ENCODE measurements at regions not wholly inside any gene's neighbourhood (a gene's known extent, or its start where the extent isn't known, plus 50 kb on each side); places are given as distances from the start of the nearest gene placed in this dataset.
"Not testable (repeated sequence)": the region's sequence is repeated elsewhere in the genome, so short reads cannot be mapped to it uniquely, and the experiment has no call there.

DNA sequence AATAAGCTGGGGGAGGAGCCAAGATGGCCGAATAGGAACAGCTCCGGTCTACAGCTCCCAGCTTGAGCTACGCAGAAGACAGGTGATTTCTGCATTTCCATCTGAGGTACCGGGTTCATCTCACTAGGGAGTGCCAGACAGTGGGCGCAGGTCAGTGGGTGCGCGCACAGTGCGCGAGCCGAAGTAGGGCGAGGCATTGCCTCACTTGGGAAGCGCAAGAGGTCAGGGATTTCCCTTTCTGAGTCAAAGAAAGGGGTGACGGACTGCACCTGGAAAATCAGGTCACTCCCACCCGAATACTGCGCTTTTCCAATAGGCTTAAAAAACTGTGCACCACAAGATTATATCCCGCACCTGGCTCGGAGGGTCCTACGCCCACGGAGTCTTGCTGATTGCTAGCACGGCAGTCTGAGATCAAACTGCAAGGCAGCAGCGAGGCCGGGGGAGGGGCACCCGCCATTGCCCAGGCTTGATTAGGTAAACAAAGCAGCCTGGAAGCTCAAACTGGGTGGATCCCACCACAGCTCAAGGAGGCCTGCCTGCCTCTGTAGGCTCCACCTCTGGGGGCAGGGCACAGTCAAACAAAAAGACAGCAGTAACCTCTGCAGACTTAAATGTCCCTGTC is 606.4 kb downstream of the TMA16 start:
- DNase-seq: not testable (repeated sequence)

DNA sequence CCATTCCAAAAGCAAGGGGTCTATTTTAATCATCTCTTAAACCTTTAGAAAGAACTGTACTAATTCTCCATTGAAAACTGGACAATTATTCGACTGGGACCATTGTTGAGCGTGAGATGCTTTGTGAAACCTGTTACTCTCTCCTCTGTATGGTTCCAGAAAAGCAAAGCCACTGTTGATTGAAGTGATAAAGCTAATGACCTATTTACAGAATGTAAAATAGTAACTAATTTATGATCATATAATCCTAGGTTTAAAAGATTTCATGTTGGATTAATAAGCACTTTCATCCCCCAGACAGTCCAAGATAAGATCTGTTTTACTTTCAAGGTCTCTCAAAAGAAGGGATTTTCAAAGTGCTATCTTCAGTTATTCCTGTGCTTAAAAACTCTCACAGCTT is 614.5 kb downstream of the TMA16 start:
- DNase-seq: no peak

DNA sequence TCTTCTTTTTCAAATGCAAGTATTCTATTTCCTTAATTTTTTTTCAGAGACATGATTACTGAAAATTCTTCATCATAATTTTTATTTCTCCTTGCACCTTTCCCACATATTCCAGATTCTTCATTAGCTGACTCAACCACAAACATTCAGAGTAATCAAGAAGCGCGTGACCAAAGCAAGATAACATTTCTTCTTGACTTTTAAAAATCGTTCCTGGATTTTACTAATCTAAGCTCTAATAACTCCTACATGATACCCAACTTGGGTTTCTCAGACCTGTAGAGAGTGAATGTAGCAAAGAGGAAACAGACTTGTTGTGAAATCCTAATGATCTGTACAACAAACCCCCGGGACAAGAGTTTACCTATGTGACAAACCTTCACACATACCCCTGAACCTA is 615.0 kb downstream of the TMA16 start:
- no peak for DNase-seq

DNA sequence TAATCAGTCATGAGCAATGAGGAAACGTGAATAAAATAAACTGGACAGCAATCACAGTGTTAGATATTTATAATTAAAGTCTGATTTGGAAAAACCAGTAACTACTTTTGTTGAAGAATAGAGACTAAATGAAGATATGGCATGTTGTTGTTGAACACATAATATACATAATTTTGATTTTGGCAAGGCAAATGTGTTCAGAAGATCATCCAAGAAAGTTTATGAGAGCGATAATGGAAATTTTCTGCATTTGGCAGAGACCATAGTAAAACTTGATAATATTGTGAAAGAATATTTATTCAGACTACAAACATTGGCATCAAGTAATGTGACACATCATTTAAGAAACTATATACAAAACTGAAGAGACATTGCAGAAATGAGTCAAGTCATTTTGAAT is 620.7 kb downstream of the TMA16 start:
- DNase-seq: no peak

DNA sequence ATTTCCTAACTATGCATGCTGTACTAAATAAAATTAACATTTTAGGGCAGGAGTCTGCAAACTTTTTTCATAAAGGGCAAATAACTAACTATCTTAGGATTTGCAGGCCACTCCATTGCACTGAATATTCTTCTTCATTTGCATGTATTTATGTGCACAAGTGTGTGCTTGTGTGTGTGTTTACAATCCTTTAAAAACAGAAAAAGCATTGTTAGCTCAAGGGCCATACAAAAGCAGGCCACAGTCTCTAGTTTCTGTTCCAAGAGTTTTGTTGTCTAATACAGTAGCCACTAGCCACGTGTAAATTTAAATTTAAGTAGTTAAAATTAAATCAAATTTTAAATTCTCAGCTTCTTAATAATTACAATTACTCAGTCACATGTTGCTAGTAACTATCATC is 621.8 kb downstream of the TMA16 start:
- no peak for DNase-seq

DNA sequence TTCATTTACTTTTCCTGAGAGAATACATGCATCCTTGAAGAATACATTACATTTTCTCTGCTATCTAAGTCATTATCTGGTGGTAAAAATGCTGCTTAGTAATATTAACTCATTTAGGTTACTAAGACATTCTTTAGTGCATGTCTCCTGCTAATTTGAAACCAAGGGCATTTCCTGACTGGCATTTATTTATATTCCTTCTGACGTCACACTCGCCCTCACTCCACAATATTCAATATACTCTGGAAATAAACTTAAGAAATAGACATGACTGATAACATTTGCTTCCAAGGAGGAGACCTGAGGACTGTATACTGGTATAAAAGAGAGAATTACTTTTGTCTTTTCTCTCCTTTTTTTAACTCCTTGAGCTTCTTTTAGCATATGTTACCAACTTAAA is 619.5 kb upstream of the SMIM31 start:
- DNase-seq: no peak

DNA sequence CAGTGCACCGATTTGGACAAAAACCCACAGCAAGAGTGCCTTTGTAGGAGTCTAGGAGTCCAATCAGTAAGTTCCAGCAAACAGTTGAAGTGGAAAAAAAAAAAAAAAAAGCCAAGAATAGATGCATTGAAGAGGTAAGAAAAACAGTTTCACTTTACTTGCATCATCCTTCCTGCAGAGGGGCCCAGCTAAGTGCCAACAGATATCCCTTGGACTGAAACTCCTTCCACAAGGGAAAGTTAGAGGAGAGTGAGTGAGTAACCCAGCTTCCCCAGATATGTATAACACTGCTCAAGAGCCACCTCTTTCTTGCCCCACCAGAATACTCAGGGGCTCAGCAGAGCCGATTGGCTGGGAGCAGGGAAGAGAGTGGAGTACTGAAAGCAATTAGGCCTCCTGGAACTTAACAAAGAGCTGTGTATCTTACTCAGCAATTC is 617.7 kb upstream of the SMIM31 start:
- no peak for DNase-seq

DNA sequence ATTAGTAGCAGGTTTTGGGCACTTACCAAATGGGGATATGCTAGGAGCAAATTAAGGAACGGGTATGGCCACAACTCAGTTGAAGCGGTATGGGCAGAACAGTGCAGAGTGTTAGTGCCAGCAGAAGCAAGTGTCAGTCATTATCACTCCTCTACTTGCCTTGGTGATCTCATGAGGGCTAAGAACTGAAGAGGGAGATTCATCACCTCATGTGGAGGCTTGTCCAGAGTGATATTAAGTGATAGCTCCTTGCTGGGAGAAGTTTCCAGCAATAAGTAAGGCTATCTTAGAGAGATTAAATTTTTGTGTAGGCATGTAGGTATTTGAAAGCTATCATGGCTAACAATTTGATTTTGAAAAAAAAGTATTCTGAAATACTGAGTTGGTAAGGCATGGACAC is 615.4 kb upstream of the SMIM31 start:
- no peak for DNase-seq

DNA sequence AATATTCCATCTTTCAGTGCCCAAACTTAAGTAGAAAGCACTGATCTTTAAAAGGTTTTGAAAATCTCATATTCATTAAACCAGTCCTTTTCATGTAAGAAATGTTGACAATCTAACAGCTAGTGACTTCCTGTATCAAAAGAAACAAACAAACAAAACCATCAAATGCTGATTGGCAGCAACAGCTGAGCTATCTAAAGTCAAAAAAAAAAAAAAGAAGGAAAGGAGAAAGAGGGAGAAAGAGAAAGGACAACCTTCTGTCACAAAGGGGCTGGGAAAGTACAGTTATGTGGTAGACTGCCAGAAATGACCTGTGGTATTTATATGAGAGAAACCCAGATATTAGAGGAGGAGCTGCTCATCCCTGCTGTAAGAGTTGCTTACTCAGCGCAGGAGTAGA is 614.6 kb upstream of the SMIM31 start:
- no peak for DNase-seq

DNA sequence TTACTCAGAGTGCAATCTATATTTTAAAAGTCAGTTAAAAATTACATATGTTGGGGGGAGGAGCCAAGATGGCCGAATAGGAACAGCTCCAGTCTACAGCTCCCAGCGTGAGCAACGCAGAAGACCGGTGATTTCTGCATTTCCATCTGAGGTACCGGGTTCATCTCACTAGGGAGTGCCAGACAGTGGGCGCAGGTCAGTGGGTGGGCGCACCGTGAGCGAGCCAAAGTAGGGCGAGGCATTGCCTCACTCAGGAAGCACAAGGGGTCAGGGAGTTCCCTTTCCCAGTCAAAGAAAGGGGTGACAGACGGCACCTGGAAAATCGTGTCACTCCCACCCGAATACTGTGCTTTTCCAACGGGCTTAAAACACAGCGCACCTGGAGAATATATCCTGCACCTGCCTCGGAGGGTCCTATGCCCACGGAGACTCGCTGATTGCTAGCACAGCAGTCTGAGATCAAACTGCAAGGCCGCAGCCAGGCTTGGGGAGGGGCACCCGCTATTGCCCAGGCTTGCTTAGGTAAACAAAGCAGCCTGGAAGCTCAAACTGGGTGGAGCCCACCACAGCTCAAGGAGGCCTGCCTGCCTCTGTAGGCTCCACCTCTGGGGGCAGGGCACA is 612.1 kb upstream of the SMIM31 start:
- not testable (repeated sequence) for DNase-seq

DNA sequence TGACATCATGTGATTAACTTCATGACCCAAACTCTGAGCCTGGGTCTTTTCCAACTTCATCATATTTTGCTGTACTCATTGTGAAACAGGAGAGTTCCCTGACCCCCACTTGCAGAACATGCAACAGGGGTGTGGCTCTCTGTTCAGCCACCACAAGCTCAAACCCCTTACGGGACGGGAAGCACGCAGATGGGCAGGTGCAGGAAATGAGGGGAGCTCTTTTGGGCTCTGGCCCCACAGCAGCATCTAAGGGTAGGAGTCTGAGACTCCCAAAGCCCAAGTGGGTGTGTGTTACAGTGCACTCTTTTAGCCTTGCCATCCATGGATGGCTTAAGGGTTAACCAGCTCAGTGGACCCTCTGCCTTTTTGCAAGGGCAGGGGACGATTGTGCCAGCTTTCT is 599.5 kb upstream of the SMIM31 start:
- no peak for DNase-seq

DNA sequence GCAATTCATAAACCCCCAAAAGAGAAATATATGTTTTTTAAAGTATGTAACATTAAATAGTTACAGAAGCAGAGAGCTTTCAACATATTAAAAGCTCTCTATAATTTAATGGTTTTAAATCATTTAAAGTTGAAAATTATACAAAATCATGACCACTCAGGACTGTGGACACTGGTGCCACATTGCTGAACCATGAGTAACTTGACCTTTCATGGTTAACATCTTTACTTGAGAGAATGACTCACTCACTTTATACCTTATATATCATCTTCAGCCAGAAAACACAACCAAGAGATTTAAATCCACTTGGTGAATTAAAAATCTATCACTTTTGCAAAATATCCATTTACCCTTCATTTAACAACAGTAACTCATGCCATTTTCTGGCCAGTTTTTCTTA is 584.3 kb upstream of the SMIM31 start:
- no peak for DNase-seq

DNA sequence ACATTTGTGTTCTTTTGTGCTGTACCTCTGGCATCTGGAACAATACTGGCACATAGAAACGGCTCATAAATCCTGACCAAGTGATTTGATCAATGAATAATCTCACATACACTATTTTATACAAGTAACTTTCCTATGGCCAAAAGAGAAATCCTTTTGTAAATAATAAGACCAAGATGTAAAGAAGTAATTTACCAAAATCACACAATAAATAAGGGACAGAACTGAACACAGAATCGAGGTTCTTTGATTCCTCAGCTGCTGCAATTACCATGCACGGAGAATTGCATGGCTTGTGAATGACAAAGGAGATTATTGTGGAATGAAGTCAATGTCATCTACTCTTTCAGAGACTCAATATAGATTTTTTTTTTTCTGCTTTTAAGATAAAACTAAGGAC is 576.8 kb upstream of the SMIM31 start:
- DNase-seq: no peak

DNA sequence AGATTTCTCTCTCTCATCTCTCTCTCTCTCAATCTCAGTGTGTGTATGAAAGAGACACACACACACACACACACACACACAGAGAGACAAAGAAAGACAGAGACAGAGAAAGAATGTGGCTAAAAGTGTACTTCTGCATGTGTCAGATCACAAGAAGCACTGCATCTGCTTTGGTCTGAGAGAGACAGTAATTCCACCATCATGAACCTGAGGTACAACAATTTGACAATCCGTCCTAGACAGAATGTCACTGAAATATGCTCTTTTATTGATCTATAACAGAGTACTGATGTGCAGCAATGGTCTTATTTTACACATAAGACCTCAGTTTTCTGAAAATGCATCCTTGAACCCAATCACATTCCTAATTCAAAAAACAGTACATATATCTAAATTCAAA is 576.2 kb upstream of the SMIM31 start:
- DNase-seq: no peak

DNA sequence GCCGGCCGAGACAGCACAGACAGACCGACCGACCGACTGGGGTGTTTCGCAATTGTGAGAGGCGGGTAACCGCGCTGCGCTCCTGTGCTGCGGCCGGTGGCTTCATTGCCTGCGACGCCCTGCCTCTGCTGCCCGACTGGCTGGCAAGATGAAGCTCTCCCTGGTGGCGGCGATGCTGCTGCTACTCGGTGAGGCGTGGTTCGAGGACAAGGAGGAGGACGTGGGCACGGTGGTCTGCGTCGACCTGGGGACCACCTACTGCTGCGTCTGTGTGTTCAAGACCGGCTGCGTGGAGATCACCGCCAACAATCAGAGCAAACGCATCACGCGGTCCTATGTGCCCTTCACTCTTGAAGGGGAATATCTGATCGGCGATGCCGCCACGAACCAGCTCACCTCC is 565.7 kb upstream of the SMIM31 start:
- no peak for DNase-seq

DNA sequence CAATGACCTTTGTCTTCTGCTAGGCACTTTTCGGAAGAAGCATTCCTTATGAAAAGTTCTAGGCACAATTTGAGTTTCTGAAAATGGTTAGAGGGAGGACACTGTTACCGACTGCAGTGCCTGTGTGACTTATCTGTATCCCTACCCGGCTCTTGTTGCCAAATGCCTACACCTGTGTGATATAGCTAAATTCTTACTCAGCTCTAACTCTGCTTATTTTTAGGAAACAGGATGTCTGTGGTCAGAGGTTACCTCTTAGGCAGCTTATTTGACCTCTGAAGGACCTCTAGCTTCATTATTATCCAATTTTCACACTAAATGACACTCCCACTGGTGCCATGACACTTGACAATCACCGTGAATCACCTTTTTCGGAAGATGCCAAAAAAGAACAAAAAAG is 561.1 kb upstream of the SMIM31 start:
- DNase-seq: no peak

DNA sequence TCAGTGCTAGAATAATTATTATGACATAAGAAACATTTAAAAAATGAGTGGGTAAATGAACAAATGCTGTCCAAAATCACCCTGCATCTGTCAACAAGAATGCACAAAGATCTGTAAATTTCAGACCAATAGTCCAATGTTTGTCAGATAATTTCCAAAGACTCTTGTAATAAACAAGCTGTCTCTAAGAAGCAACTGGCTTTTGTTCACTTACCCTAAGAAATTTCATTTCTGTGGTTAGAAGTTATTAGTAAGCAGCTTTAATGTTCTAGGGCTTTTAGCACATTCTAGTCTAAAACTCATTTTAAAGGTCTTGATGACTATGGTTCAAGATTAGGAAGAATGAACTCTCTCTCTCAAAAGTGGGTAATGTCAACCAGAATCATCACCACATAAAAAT is 560.3 kb upstream of the SMIM31 start:
- no peak for DNase-seq

DNA sequence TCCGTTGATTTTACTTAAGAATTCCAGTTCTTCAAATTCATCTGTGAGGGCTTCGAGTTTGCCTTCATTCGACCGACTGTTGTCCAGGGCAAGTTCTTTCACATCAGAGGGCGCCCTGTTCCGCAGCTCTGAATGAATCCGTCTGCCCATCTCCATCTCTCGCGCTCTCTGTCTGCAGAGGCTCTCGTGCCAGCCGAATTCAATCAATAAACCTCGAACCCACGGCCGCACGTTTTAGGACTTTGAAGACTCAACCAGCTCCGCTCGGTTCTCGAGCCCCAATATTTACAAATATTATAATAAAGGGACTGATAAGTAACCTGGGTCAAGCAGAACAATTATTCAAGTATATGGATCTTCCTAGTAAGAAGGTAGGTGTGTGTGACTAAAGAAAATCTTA is 556.4 kb upstream of the SMIM31 start:
- DNase-seq: no peak

DNA sequence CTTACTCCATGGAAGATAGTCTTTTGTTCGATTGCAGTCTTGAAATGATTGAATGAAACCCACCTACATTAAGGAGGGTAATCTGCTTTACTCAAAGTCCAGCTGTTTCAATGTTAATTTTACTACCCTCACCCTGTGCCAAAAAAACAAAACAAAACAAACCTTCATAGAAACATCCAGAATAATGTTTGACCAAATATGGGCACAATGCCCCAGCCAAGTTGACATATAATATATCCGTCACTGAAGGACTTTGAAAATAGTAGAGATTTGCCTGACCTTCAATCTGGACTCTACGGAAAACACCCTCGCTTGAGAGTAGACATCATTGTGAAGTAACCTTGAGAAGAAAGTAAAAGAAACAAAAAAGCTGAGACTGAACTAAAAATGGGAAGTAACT is 550.5 kb upstream of the SMIM31 start:
- no peak for DNase-seq

DNA sequence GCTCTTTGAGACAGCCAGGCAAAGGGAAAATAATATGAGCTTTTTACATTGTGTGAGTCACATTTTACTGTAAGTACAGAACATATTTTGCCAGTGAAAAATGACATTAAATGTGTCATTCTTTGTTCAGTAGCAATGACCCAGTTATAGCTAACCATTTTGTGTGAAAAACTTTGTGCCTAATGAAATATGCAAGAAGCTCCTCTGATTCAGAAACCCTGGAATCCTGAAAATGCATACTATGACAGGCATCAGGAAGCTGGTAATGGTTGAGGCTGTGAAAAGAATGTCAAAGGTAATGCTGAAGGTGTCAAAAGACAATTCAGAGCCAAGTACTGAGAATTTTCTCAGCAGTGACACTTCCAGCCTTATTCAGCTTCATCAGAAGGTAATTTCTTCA is 549.5 kb upstream of the SMIM31 start:
- DNase-seq: no peak

DNA sequence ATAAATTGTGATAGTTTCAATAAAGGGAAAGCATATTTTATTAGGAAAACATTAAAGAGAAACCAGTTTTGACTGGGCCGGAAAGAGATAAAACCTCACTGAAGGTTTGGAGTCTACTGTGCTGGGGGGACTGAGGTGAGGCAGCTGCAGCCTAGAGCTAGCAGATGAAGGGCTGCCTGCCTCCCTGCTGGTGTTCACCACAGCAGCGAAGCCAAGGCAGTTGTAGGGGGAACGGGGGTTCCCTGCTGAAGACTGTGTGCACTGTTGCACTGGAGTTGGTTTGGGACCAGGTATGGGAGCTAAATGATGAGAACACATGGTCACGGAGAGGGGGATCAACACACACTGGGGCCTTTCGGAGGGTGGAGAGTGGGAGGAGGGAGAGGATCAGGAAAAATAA is 546.5 kb upstream of the SMIM31 start:
- no peak for DNase-seq

DNA sequence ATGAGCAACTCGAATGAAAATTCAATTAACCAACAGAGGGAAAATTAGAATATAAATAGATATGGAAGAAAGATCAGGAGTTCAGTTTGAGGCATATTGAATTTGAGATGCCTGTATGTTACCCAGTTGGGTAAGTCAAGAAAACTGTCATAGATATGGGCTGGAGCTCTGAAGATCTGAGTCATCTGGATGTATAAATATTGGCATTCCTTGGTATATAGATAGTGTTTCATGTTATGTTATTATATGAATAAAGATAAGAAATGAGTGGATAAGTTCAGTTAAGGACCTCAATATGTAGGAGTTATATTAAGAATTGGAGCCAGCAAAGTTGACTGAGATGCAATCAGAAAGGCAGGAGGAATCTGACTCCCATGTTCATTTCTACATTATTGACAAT is 543.6 kb upstream of the SMIM31 start:
- DNase-seq: no peak

DNA sequence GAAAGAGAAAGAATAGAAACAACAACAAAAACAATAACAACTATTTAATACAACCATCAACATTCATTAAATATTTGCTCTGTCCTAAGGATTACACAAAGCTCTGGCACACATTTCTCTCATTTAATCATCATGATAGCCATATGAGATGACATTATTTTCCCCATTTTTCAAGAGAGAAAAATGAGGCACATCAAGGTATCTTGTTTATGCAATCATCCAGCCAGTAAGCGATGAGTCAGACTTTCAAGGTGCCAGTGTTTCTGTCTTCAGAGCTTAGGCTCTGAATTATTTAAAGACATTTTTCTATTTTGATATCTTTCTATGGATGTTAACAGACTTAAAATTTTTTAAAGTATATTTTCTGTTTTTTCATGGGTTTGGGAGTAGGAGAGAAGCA is 541.8 kb upstream of the SMIM31 start:
- DNase-seq: no peak

DNA sequence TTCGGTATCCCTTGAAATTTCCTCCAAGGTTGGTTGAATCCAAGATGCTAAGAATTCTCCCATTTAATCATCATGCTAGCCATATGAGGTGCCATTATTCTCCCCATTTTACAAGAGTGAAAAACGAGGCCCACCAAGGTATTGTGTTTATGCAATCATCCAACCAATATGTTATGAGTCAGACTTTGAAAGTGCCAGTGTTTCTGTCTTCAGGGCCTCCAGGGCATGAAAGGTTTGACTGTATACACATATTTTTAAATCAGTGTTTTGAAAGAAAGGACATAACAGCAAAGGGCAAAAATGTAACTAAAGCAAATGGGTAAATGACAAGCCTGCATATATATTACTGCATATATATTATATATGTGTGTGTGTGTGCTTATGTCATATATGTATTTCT is 541.2 kb upstream of the SMIM31 start:
- no peak for DNase-seq

DNA sequence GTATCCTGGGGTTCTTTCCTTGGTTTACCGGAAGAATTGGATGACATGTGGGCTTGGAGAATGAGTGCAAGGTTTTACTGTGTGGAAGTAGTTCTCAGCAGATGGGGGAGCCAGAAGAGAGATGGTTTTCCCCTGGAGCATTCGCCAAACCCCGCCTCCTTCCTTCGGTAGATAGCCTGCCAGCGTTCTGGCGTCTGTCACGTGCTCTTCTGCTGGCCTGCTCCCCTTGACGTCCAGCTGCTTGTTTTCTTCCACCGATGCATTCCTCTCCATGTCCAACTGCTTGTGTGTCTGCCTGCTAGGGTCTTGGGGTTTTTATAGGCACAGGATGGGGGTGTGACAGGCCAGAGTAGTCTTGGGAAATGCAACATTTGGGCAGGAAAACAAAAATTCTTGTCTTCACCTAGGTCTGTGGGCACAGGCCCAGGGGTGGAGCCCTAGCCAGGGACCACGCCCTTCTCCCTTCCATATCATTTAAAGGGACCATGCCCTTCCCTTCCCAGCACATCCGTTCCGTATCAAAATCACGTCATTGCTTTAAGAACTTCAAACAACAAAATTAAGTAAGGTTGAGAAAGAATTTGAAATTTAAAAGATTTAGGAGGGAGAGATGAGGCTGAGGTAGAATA is 538.7 kb upstream of the SMIM31 start:
- DNase-seq: no peak
